CD4-positive, alpha-beta T cell treated with Interleukin-1 beta for 1 hour (primary cell): ENCODE measurements at regions not wholly inside any gene's neighbourhood (a gene's known extent, or its start where the extent isn't known, plus 50 kb on each side); places are given as distances from the start of the nearest gene placed in this dataset.
"Not testable (repeated sequence)": the region's sequence is repeated elsewhere in the genome, so short reads cannot be mapped to it uniquely, and the experiment has no call there.

Source experiments
- DNase-seq, 2 donors: peaks; one replicate each; pipeline ENCODE4 v3.0.0-alpha.2; 2020 to 2022

DNA sequence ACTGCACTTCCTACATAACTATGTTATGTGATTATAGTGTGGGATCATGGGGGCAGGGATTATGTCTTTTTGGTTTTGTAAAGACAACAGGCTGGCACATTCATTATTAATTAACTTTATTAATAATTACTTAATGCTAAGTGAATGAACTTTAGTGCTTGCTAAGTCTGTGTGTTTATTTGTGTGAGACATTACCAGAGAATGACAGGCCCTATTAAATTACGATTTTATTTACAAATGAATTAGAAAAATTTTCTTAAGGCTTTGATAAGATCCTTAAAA, 100.9 kb downstream of the CD83 start:
- DNase-seq, result no peak

DNA sequence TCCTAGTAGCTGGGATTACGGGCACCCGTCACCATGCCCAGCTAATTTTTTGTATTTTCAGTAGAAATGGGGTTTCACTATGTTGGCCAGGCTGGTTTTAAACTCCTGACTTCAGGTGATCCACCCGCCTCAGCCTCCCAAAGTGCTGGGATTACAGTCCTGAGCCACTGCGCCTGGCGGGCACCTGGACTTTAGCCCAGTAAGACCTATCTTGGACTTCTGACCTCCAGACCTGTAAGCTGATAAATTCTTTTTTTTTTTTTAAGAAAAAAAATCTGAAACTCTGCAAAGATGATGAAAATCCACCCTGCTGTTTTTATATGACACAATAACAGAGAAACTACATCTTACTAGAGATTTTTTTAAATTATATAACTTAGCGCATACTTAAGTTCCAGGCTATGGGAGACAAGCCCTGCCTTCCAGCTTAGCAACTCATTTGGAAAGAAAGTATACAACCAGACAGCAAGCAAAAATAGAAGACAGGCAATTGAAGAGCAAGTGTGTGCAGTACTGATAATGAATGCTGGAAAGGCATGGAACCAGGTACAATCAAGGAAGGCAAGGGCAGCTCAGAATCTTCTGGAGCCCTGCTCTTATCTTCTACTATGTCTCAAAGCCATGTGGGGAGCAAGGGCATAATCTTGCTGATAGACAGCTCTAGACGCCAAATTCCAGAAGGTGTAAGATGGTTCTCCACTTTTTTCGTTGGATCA, 104.2 kb downstream of the CD83 start:
- no peak for DNase-seq

DNA sequence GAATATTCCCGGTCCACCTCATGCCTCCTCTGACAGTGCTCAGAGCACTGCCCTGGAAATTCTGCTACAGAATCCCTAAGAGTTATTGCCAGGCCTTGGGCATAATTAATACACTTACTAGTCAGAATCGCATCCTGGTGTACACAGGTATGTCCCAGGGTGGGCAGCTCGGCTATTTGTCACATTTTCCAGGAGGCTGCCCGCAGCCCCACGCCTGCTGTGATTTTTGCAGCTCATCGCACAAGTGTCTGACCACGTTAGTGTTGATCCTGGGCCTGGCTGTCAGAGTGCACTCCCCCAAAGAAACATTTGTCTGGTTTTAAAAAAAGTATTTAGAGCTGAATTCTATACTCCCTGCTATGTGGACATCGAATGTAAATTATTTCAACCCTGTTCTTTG, 105.4 kb downstream of the CD83 start:
- no peak for DNase-seq

DNA sequence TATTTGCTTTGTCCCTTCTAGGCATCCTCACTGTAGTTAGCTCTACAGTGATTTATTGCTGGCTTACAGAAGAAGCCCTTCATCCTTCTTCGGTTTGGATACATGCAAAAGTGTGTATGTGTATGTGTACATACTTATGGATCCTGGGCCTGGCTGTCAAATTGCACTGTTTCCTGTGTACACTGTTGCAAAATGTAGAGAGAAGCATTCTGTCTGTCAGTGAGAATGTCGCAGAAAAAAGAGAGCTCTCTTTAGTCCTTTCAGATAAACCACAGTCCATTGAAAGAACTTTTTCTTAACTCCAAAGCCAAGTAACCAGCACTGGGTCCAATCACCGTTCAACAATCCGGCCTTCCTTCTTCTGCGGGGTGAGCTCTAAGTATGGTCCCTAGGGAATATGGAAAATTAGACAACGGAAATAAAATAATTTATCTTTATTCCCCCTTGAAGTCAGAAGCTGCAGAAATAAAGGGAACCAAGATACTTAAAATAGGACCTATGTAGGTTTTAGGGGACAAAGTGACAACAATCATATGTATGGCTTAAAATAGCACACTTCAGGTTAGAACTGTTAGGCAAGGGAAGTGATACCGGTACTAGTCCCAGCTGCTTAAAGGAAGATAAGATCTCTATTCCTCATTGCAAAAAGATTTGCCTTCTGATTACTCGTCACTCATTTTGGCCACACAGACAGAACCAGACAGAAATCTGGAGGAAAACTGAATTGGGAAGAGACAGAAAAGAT, 107.0 kb downstream of the CD83 start:
- DNase-seq, result no peak

DNA sequence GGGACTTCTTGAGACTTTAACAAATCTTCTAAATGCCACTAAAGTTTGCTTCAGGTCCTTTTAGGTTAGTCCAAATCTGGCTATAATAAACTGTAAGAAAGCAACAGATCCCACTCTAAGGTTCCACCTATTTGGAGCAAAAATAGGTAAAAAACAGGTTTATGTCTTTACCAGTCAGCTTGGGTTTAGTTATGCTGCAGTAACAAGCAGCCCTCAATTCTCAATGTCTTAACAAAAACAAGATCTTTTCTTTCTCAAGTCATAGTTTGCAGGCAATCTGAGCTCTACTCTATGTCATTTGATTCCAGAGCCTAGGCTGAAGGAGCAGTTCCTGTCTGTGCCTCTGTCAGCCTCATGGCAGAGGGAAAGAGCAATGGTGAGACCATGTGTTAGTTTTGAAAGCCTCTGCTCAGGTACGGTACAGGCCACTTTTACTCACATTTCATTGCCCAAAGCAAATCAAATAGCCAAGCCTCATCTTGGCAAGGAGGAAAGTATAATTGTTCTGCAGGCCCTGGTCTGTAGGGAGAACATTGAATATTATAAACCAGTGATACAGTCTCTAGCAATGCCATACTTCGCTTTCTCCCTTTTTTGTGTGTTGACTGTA, 108.6 kb downstream of the CD83 start:
- no peak for DNase-seq

DNA sequence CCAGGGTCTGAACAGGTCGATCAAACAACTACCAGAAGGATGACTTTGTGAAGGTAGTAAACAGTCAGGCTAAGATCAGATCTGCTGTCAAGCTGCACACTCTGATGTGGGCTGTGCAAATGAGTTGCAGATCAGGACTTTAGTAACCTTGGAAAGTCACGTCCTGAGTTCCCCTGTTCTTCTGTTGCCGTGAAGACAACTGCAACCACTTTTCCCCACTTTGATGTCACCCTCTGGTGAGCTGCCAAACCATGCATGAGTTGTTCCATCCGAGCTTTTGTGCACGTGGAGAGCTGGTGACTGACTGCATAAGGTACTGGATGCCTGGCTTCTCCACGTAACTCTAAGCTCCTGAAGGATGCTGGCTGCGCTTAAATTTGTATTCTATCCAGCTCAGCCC, 111.0 kb downstream of the CD83 start:
- no peak for DNase-seq

DNA sequence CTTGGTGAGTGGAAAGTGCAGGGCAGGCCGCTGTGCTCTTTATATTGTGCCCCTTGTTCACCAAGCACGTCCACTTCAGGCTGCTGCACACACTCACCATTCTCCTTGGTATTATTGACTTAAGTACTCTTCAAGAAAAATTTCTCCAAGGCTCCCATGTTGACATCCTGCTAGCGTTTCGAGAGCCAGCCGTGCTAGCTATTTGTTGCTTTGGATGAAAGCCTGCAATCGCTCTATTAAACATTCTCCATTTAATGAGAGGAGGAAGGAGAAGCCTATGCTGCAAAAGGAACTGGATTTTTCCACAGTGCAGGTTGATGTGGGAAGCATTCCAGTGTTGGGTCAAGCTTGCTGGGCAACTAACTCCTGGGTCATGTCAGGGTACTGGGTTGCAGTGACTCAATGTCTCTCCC, 113.5 kb downstream of the CD83 start:
- no peak for DNase-seq

DNA sequence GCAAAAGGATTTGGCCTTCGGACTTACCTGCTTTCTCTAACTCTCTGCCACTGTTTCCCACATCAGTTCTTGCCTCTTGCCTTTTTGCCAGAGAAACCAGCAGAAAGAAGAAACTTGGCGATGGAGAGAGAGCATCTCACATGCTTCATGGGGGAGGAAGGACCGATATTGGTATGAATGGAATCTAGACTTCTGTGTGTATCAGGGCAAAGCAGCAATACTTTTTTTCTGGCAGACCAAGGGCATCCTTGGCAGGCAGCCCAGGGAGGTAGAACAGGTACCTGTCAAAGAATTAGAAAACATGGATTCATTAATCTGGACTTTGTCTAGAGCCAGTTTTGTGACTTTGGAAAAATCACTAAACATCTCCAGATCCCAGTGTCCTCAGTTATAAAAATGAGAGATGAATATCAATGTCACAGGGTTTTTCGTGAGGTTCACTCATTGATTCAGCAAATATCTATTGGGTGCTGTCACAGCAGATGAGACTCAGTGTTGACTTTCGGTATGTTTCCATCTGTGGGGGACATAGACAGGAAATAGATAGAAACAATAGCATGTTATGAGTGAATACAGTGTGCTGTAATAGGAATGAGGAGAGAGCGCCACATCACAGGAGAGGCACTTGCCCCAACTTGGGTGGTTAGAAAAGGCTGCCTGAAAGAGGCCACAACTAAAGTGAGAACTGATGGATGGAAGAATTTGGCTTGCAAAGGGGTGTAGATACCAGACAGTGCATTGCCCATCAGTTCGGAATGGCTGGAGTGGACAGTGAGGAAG, 114.1 kb downstream of the CD83 start:
- DNase-seq, result no peak

DNA sequence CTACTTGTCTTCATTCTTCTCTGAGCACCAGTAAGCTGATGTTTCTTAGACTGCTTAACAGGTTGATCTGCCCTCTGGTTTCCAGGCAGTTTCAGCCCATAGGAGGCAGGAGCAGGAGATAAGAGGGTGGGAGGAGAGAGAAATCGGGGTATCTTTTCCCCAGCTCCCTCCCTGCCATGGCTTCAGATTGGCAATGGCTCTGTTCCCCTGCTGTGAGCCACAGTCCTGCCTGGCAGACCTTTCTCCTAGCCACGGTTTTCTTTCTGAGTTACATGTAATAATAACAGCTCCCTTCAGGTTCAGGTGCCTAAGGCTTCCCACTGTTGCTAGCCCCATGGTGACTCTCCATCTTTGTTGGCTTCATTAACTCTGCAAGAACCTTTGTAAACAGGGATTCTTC, 115.3 kb downstream of the CD83 start:
- DNase-seq, result no peak

DNA sequence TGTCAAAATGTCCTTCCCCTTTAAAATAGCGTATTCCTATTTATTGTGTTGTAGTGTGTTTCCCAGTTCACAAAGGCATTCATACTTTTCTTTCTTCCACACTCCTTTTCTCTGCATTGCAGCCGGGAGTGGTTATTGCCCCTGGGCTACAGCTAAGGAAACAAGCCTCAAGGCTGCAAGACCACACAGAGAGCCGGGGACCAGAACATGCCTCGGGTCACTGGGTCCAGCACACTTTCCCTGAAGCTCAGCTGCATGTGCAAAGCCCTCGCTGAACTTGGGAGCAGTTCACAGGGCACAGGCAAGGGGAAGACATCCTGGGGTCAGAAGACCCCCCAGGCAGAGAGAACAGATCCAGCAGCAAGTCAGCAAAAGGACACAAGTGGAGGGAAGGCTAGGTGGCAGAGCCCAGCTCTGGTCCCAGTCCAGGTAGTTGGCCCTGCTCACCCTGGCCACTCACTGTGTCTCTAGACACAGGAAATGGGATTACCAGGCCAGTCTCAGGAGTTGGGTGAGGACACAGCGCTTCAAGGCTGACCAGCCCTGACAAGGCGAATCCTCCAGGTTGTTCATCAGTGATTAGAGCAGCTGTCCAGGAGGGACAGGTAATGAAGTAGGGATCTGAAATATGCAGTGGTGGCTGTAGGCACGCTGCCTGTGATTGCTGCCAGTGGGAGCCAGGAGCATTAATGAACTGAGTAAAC, 118.2 kb downstream of the CD83 start:
- DNase-seq, result no peak

DNA sequence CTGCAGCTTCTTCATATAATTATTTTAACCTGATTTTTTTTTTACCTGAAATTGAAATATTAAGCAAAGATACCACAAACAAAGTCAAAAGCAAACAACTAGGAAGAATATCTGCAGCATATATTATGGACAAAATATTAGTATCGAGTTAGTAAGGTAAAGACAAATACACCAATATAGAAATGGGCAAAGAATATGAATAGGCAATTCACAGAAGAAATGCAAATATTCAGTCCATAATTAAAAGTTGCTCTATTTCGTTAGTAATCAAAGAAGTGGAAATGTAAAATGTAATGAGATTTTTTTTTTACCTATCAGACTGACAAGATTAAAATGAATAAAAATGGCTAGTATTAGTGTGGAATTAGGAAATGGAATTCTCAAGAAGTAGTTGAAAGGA, 121.5 kb downstream of the CD83 start:
- DNase-seq, result no peak

DNA sequence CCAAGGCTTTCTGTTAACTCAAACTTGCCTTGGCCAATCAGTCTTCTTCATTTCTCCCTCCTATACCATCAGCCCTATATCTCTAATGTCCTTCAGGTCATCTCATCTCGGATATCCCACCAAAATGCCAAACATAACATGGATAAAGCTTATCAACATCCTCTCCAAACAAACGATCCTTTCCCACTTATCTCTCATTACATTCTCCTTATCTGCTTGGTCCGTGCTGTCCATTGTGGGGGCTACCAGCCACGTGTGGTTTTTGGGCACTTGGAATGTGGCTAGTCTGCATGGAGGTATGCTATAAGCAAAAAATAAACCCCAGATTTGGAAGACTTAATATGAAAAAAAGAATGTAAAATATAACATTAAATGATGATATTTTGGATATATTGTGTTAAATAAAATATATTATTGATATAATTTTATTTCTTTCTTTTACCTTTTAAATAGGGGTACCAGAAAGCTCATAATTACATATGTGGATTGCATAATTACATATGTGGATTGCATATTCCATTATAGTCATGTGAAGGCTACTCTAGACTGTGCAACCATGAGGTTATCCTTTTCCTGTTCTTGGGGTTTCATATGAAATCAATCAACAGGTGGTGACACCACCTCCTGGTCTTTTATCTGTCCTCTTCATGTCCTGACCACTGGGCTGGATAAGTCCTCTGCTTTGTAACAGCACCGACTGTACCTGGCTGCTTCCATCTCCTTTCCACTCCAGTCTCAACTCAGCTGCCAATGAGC, 123.0 kb downstream of the CD83 start:
- DNase-seq, result no peak

DNA sequence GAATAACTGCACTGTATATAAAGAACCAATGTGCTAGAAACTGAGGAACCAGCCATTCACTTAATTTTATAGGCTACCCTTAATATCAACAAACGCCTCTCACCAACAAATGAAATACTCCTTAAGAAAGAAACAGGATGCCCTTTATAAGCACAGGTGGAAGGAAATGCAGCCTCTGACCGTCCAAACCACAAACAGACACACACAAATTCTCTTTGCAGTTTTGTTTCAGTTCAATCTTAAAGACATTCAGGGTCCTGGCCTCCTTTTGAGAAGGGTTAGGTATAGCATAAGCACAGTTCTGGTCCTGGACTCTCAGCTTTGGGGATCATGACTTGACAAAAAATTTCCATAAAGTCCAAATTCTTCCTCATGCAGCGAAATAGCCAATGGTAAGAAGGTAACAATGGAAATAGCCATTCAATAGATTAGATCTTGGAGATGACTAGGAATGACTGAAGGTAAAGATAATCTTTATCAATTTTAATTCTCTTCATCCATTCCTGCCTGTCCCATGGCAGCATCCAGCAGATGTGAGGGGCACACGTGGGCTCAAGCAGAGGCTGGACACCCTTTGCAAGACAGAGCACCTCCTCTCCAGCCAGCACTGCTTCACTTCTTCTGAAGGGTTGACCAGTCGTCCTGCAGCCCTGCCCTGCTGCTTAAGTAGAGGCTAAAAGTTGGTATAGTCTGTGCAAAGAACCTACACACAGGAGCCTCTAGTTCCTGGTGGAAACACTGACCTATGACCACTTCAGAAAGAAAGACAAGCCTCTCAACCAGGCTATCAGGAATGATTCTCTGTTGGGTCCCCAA, 123.9 kb downstream of the CD83 start:
- DNase-seq, result no peak

DNA sequence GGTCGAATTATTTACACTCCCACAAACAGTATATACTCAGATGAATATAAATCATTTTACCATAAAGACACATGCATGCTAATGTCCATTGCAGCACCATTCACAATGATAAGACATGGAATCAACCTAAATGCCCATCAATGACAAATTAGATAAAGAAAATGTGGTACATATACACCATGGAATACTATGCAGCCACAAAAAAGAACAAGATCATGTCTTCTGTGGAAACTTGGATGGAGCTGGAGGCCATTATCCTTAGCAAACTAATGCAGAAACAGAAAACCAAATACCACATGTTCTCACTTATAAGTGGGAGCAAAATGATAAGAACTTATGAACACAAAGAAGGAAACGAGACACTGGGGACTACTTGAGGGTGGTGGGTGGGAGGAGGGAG, 125.3 kb downstream of the CD83 start:
- not testable (repeated sequence) for DNase-seq

DNA sequence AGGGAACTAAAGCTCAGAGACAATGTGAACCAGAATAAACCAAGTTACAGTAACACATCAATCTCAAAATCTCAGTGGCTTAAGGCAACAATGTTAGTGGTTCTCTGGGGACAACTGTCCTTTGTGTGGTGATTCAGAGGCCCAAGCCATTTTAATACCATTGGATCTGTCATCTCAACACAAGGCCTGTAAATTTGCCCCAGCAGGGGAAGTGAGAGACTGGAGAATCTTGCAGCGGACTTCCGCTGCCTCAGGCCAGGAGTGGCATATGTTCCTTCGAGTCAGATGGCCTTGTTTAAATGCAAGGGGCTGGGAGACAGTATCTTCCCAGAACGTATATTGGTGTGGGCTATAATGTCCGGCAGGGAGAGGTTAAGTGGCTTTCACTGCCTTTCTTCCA, 126.0 kb downstream of the CD83 start:
- no peak for DNase-seq

DNA sequence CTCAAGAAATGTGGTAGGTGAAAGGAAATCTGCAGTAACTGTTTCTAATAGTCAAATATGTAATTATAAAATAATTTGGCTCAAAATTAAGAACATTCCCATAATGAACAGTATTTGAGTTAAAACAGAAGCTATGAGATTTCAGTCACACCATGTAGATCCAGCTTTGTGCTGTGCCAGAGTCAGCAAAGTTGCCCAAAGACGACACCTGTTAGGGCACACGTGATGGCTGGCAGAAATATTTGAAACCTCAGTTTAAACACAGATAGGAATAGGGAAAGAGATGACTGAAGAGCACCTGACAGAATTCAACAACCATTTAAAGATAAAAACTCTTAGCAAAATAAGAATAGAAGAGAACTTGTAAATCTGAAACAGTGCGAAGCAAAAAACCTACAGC, 129.3 kb downstream of the CD83 start:
- no peak for DNase-seq

DNA sequence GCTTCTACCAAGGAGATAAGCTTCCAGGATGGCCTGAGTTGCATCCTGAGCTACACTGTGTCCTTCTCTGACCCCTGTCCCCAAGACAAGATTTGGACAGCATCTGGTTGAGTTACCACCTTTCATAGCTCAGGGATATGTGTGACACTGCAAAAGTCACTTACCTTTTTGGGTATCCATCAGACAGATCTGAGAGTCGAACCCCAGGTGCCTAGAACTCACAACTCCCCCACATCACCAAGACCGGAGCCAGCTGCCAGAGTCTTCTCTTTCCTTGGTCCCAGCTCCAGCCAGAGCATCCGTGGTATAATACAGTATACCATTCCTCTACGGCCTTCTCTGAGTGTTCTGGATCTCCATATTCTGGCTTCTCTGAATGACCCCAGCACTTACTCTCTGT, 133.0 kb downstream of the CD83 start:
- no peak for DNase-seq

DNA sequence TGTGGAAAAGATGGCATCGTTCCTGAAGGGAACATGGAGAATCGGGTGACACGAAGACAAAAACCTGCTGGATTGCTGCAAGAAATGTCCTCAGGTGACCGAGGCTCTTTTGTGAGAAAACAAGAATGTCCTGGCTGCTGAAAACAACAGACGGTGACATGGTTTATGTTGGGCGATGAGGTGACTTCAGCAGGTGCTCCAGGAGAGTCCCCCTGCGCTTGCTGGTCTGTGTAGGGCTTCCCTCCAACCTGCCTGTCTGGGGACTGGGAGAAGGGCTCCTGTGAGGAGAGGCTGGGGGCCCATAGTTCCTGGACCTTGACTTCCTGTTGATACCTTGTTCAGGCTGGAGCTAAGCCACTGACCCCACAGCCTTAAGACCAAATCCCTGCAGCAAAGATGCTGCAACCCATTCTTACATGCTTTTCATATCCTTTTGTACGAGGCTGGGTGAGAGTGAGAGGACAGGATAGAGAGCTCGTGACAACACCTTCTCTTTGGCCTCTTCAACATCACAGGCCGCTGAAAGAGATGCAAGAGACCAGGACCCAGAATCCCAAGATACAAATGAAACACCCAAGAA, 134.8 kb downstream of the CD83 start:
- DNase-seq, result no peak

DNA sequence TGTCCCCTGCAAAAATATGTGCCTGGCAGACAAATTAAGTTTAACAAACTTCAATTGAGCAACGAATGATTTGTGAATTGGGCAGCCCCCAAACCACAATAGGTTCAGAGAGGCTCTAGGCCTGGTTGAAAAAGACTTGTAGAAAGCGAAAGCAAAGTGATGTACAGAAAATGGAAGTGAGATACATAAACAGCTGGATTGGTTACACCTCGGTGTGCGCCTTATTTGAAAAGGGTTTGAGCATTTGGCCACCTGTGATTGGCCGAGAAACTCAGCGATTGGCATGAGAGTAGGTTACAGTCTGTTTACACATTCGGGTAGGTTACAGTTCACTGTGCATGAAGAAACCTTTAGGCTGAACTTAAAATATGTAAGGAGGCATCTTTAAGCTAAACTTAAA, 136.9 kb downstream of the CD83 start:
- DNase-seq, result peak in 1 of 2 donors; percentile 46

DNA sequence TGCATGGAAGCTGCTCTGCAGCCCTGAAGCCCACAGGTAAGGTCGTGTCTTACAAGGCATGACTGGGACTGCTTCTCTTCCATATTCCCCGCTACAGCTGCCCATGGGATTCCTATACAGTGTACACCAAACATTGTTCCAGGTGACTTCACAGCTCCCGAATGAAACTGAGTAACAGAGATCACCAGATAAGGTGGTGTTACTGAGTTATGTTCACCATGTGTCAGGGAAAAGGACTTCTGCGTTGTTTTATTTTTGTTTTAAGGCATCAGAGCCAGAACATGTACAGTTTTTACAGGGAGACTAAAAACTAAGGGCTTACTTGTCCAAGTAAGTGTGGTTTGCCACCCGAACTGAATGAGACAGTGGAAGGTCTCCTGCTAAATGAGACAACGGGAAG, 138.3 kb downstream of the CD83 start:
- DNase-seq, result no peak

DNA sequence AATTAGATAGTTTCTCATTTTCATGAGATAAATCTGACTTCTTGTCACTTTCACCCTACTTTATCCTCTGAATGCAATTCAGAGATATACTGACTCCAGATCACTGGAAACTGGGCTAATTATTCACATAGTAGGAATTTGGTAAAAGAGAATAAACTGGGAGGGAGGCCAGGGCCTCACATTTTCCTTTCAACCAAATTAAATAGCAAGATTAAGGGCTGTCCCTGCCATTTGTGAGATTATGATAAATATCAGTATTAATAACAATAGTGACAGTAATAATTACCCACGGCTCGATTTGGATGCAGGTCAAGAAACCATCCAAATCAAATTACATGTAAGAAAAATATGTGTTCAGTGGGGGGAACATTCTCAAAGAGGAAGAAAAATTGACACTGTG, 140.5 kb downstream of the CD83 start:
- no peak for DNase-seq
